Astrocyte (in vitro differentiated cells and primary cell): ENCODE measurements at regions not wholly inside any gene's neighbourhood (a gene's known extent, or its start where the extent isn't known, plus 50 kb on each side); places are given as distances from the start of the nearest gene placed in this dataset.

Experiments used
- DNase-seq: peaks from one replicate; pipeline ENCODE4 v3.0.0-alpha.2; 2010; ENCODE audit warnings: low read depth
- FAIRE-seq: peaks from 2 replicates; lab custom pipeline; 2011; peaks lifted over from hg19 to GRCh38; lab: Jason Lieb, UNC
- H2AFZ ChIP-seq: 2 replicates; pipeline ENCODE4 v1.6.0; 2012; ENCODE audit warnings: low read depth, low read length, inconsistent platforms
- H3K27ac ChIP-seq: 2 replicates; pipeline ENCODE4 v1.5.1; 2011; ENCODE audit warnings: low read depth, low read length, inconsistent platforms
- H3K27me3 ChIP-seq: 2 replicates; pipeline ENCODE4 v1.6.0; 2011; ENCODE audit warnings: low read length, inconsistent platforms; ENCODE audit not compliant: insufficient read depth
- H3K36me3 ChIP-seq: 2 replicates; pipeline ENCODE4 v1.5.1; 2011; ENCODE audit warnings: low read length, inconsistent platforms; ENCODE audit not compliant: insufficient read depth
- H3K4me1 ChIP-seq: 2 replicates; pipeline ENCODE4 v1.5.1; 2011; ENCODE audit warnings: low read length, inconsistent platforms; ENCODE audit not compliant: insufficient read depth
- H3K4me2 ChIP-seq: 2 replicates; pipeline ENCODE4 v1.6.0; 2012; ENCODE audit warnings: low read length, inconsistent platforms
- H3K4me3 ChIP-seq: 2 replicates; pipeline ENCODE4 v1.5.1; 2011; ENCODE audit warnings: low read depth, mild to moderate bottlenecking, low read length, inconsistent platforms; ENCODE audit not compliant: insufficient read depth
- H3K79me2 ChIP-seq: 2 replicates; pipeline ENCODE4 v1.6.0; 2012; ENCODE audit warnings: mild to moderate bottlenecking, low read length, inconsistent platforms; ENCODE audit not compliant: insufficient read depth
- H3K9ac ChIP-seq: 2 replicates; pipeline ENCODE4 v1.6.0; 2012; ENCODE audit warnings: mild to moderate bottlenecking, low read length, inconsistent platforms
- H3K9me3 ChIP-seq: 2 replicates; pipeline ENCODE4 v1.5.1; 2012; ENCODE audit warnings: low read depth, mild to moderate bottlenecking, low read length, inconsistent platforms; ENCODE audit not compliant: insufficient read depth
- H4K20me1 ChIP-seq: 2 replicates; pipeline ENCODE4 v1.6.0; 2012; ENCODE audit warnings: low read length, inconsistent platforms; ENCODE audit not compliant: insufficient read depth
- H3K27ac Mint-ChIP-seq: one replicate; pipeline ENCODE4 v1.8.0; 2021; ENCODE audit warnings: mild to moderate bottlenecking, mixed read lengths; ENCODE audit not compliant: unreplicated experiment
- H3K27me3 Mint-ChIP-seq: one replicate; pipeline ENCODE4 v1.8.0; 2021; ENCODE audit warnings: low read depth, mixed read lengths; ENCODE audit not compliant: unreplicated experiment
- H3K36me3 Mint-ChIP-seq: one replicate; pipeline ENCODE4 v1.8.0; 2021; ENCODE audit warnings: low read depth, mixed read lengths; ENCODE audit not compliant: unreplicated experiment
- H3K4me1 Mint-ChIP-seq: one replicate; pipeline ENCODE4 v1.8.0; 2021; ENCODE audit warnings: low read depth, mixed read lengths; ENCODE audit not compliant: unreplicated experiment
- H3K4me3 Mint-ChIP-seq: one replicate; pipeline ENCODE4 v1.8.0; 2021; ENCODE audit warnings: mild to moderate bottlenecking, moderate library complexity, mixed read lengths; ENCODE audit not compliant: unreplicated experiment
- H3K9me3 Mint-ChIP-seq: one replicate; pipeline ENCODE4 v1.8.0; 2021; ENCODE audit warnings: mild to moderate bottlenecking, mixed read lengths; ENCODE audit not compliant: unreplicated experiment
- EZH2 ChIP-seq: IDR thresholded peaks from 2 replicates; pipeline ENCODE4 v1.6.1; 2012; ENCODE audit warnings: mild to moderate bottlenecking, low read length, inconsistent platforms; ENCODE audit not compliant: insufficient read depth
- TF ChIP-seq, protein P1 (sequence below): IDR thresholded peaks from 2 replicates; pipeline ENCODE4 v1.5.1; 2011; ENCODE audit warnings: low read depth, mild to moderate bottlenecking, inconsistent platforms, low read length, moderate library complexity; ENCODE audit not compliant: insufficient read depth

DNA sequence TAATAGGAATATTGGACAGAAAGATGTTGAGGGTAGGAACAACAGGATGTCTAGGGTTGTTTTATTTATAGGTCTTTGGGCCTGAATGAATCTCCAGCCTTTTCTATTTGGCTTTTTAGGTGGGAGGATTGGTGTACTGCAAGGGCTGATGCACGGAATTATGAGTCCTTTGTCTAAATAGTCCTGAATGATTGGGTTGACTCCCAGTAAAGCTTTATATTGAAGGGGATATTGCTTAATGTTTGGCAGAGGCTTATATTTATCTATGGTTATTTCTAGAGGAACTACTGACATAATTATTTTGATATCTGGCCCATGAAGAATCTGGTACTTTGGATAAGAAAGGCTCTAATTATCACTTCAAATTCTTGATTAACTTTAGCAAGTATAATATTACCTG, 253.6 kb upstream of the AVPR1A start:
- no peak overlapping the region for H3K9ac ChIP-seq
- no peaks in the 10 kb centered on the region for H3K27me3 ChIP-seq
- Mint-ChIP-seq H3K4me3 (no peak overlapping the region), H3K27ac (no peak overlapping the region), H3K27me3 (peaks cover 9% of the 10 kb centered on the region), H3K36me3 (no peaks in the 10 kb centered on the region), H3K4me1 (peaks cover 5% of the 10 kb centered on the region), H3K9me3 (peaks cover 4% of the 10 kb centered on the region)
- H3K36me3 ChIP-seq = no peaks in the 10 kb centered on the region
- no peak for DNase-seq
- peaks cover 3% of the 10 kb centered on the region for H3K9me3 ChIP-seq
- H3K79me2 ChIP-seq = no peaks in the 10 kb centered on the region
- H3K4me3 ChIP-seq = no peak overlapping the region
- H3K4me1 ChIP-seq = no peaks in the 10 kb centered on the region
- H4K20me1 ChIP-seq = no peaks in the 10 kb centered on the region
- no peak for FAIRE-seq
- no peak for TF ChIP-seq EZH2
- TF ChIP-seq, protein P1, sequence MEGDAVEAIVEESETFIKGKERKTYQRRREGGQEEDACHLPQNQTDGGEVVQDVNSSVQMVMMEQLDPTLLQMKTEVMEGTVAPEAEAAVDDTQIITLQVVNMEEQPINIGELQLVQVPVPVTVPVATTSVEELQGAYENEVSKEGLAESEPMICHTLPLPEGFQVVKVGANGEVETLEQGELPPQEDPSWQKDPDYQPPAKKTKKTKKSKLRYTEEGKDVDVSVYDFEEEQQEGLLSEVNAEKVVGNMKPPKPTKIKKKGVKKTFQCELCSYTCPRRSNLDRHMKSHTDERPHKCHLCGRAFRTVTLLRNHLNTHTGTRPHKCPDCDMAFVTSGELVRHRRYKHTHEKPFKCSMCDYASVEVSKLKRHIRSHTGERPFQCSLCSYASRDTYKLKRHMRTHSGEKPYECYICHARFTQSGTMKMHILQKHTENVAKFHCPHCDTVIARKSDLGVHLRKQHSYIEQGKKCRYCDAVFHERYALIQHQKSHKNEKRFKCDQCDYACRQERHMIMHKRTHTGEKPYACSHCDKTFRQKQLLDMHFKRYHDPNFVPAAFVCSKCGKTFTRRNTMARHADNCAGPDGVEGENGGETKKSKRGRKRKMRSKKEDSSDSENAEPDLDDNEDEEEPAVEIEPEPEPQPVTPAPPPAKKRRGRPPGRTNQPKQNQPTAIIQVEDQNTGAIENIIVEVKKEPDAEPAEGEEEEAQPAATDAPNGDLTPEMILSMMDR = no peak
- no peak overlapping the region for H2AFZ ChIP-seq
- H3K27ac ChIP-seq = no peak overlapping the region
- H3K4me2 ChIP-seq = no peak overlapping the region

DNA sequence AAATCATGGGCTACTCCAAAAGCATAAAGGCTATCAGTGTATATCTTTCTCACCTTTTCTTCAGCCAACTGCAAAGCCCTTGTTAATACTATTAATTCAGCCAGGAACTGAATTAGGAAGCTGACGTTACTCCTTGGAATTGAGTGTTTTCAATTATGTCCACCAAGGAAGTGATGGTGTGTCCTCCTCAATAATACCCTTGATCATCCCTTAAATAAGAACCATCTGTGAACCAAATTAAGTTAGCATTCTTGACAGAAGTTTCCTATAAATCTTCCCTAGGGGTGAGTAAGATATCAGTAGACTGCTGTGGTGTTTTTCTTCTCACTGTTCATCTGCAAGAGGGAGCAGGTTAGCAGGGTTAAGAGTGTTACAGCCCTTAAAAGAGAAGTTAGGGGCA, 252.3 kb upstream of the AVPR1A start:
- no peak overlapping the region for H3K4me3 Mint-ChIP-seq
- H3K27ac Mint-ChIP-seq = no peak overlapping the region
- Histone ChIP-seq H3K27me3 (no peaks in the 10 kb centered on the region), H2AFZ (no peak overlapping the region), H4K20me1 (no peaks in the 10 kb centered on the region), H3K36me3 (no peaks in the 10 kb centered on the region), H3K79me2 (no peaks in the 10 kb centered on the region), H3K27ac (no peak overlapping the region), H3K9ac (no peak overlapping the region), H3K4me3 (no peak overlapping the region), H3K4me2 (no peak overlapping the region), H3K9me3 (peaks cover 6% of the 10 kb centered on the region), H3K4me1 (no peaks in the 10 kb centered on the region)
- no peaks in the 10 kb centered on the region for H3K36me3 Mint-ChIP-seq
- H3K27me3 Mint-ChIP-seq = peaks cover 6% of the 10 kb centered on the region
- DNase-seq = no peak
- H3K9me3 Mint-ChIP-seq = peaks cover 9% of the 10 kb centered on the region
- no peaks in the 10 kb centered on the region for H3K4me1 Mint-ChIP-seq
- no peak for FAIRE-seq
- no peak for TF ChIP-seq EZH2
- TF ChIP-seq, protein P1 = no peak

DNA sequence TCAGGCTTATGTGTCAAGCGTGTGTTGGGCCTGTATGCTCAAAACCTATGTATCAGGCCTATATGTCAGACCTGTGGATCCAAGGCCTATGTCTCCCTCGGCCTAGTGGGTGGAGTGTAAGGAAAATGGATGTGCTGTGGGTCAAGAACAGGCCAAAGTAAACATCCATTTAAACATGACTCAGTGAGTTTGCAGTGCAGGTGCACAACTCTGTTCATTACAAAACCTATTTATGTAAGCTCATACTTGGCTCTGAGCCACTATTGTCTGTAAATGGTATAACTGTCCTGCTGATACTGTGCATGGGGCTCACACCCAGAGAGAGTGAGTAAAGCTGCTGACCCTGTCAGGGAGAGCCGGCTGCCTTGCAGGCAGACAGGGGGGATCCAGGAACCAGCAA, 249.7 kb upstream of the AVPR1A start:
- FAIRE-seq = no peak
- H3K27ac ChIP-seq = no peak overlapping the region
- Mint-ChIP-seq H3K27ac (no peak overlapping the region), H3K9me3 (peaks cover 8% of the 10 kb centered on the region), H3K4me1 (no peaks in the 10 kb centered on the region), H3K4me3 (no peak overlapping the region), H3K36me3 (no peaks in the 10 kb centered on the region), H3K27me3 (peaks cover 6% of the 10 kb centered on the region)
- no peaks in the 10 kb centered on the region for H3K79me2 ChIP-seq
- no peak overlapping the region for H3K4me3 ChIP-seq
- TF ChIP-seq, protein P1 = no peak
- DNase-seq = peak; percentile 76
- no peaks in the 10 kb centered on the region for H3K27me3 ChIP-seq
- H4K20me1 ChIP-seq = no peaks in the 10 kb centered on the region
- H3K9ac ChIP-seq = no peak overlapping the region
- no peaks in the 10 kb centered on the region for H3K36me3 ChIP-seq
- no peak overlapping the region for H3K4me2 ChIP-seq
- peaks cover 6% of the 10 kb centered on the region for H3K9me3 ChIP-seq
- H3K4me1 ChIP-seq = no peaks in the 10 kb centered on the region
- peak overlapping the region; percentile 39 for H2AFZ ChIP-seq
